KG1 (cell line): ENCODE measurements at regions not wholly inside any gene's neighbourhood (a gene's known extent, or its start where the extent isn't known, plus 50 kb on each side); places are given as distances from the start of the nearest gene placed in this dataset.

Experiments
- DNase-seq: peaks from one replicate; lab custom pipeline; 2025; lab: John Stamatoyannopoulos, UW

- DNase-seq, result no peak
Observed at GRCh38 chr2:219897456-219897855, 270.0 kb downstream of the SLC4A3 start.

DNA sequence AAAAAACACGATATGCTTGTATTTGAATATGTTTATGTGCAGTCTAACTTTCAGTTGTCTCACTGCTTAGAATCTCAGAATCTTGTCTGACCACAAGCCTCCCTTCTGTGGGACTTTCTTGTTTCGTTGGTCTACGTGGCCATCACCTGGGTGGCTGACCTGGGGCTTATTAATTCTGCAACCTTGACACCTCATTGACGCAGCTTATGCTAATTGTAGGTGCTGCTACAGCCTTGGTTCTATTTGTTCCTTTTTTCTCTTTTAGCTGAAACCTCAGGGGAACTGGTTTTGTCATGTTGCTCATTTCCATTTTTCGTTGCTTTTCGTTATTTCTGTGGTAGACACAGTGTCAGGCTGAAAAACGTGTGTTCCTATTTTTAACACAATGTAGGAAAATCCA lies 273.7 kb downstream of the SLC4A3 start:
- DNase-seq, result no peak

DNA sequence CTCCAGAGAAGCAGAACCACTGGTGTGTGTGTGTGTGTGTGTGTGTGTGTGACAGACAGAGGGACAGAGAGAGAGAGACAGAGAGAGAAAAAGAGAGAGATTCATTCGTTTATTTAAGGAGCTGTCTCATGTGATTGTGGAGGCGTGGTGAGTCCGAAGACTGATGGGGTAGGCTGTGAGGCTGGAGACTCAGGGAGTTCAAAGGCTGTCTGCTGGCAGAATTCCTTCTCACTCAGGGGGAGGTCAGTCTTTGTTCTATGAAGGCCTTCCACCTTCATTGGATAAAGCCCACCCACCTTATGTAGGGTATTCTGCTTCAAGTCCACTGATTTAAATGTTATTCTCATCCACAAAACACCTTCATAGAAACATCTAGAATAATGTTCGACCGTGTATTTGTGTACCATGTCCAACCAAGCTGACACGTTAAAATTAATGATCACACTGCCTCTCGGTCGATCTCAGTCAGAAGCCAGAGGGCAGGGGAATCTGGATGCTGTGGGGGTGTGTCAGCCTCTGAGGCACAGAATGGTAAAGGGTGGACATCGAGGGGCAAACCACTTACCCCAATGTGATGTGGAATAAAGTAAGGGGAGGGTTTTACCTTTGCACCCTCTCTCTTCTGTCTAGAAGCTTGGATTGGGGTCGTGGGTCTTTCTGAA lies 275.6 kb downstream of the SLC4A3 start:
- no peak for DNase-seq

DNA sequence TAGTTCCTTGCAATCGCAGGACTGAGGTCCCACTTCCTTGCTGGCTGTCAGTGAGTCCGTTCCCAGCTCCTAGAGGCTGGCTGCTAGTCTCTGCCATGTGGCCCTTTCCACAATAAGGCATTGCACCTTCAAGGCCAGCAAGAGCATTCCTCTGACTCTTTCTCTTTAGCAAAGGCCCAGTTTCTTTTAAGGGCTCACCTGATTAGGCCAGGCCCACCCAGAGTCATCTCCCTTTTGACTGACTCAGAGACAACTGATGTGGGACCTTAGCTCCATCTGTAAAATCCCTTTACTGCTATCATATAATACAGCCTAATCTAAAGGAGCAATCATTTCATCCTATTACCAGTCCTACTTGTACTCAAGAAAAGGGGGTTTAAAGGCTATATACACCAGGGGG lies 278.2 kb downstream of the SLC4A3 start:
- no peak for DNase-seq

GRCh38 chr2:219906114-219907010 lies 278.9 kb downstream of the SLC4A3 start:
- DNase-seq, result no peak

GRCh38 chr2:219907011-219907365 lies 279.6 kb downstream of the SLC4A3 start:
- no peak for DNase-seq

DNA sequence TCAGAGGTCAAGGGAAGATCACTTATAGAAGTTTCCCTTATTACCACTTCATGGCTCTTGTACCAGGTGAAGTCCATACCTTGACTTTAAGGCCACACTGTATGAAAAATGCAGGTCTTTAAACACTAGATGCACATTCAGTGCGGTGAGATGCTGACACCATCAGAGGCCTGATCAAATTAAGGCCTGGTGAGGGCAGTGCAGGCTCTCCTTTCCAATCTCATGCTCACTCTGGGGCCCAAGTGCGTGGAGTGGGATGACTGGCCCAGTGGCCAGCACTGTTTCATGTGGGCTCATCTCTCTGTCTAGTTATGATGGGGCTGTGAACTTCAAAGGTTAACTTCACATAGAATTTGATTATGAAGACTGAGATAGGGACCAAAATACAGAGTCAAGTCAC lies 281.1 kb downstream of the SLC4A3 start:
- DNase-seq, result no peak

DNA sequence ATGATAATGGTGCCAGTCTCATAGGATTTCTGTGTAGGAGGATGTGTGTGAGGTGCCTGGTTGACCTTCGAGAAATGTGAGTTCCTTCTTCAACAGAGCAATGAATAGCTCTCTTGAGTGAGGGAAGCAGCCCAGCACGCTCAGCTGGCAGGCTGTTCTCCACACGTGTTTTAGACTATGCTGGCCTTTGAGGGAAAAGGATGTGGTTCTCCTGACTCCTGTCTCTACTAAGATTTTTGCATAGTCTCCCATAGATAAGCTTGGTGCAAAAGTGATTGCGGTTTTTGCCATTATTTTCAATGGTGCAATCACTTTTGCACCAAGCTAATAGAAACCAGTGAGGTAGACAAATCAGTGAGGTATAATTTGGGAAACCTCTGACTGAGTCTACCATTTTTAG lies 284.1 kb downstream of the SLC4A3 start:
- no peak for DNase-seq

GRCh38 chr2:219912491-219912921 lies 285.1 kb downstream of the SLC4A3 start:
- DNase-seq, result no peak

GRCh38 chr2:219914577-219914976 lies 287.1 kb downstream of the SLC4A3 start:
- no peak for DNase-seq

DNA sequence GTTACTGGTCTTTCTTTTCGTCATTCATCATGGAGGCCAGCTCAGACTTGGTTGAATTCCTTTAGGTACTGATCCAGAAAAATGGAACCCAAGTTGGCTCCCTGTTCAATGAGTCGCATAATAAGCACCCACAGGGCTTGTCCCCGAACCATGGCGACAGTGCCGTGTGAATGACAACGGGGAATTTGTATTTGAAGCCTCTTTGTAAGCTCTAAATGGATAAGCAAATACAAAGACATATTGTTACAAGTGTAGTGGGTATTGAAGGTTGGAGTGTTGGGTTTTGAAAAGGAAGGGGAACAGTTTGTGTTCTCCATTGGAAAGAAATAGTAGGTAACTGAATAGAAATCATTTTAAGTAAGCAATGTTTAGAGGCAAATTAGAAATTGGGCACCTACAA lies 288.9 kb downstream of the SLC4A3 start:
- DNase-seq, result no peak

GRCh38 chr2:219916726-219917440 lies 289.5 kb downstream of the SLC4A3 start:
- no peak for DNase-seq

GRCh38 chr2:219918254-219918653 lies 290.8 kb downstream of the SLC4A3 start:
- no peak for DNase-seq

GRCh38 chr2:219918944-219919343 lies 291.5 kb downstream of the SLC4A3 start:
- no peak for DNase-seq

- DNase-seq, result no peak
Observed at GRCh38 chr2:219919506-219919905, 292.1 kb downstream of the SLC4A3 start.

DNA sequence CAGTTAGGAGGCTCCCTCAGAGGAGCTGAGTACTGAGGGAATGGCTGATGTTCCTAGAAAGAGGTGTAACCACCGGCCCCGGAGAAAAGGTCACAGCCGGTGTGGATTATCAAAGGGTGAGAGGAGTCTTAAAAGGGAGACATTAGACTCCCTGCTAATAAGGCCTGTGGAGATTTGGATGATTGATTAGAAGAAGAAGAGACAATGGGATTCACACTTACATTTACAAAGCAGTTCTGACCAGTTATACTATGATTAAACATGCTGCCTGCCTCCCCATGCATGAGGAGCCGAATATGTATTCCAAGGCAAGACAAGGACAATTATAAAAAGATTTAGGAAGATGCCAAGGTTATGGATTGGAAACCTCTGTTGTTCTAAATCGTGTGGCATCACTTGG lies 302.4 kb downstream of the SLC4A3 start:
- no peak for DNase-seq

GRCh38 chr2:219939647-219940046 lies 312.2 kb downstream of the SLC4A3 start:
- no peak for DNase-seq

DNA sequence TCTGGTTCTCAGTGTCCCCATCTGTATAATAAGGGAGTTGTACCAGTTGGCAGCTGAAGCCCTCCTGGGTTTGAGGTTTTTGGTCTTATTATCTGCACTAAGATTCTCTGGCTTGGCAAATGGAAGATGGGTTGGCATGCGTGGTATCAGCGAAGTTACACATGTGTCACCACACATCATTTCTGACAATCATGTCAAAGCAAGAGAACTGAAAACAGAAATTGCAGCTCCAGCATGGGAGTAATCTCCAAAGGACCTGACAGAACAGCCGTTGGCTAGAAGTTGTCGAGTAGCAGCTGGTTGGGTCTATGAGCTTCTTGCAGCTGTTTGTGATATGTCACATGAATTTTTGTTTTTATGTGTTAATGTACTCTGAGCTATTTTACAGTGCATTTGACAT lies 317.4 kb downstream of the SLC4A3 start:
- no peak for DNase-seq

DNA sequence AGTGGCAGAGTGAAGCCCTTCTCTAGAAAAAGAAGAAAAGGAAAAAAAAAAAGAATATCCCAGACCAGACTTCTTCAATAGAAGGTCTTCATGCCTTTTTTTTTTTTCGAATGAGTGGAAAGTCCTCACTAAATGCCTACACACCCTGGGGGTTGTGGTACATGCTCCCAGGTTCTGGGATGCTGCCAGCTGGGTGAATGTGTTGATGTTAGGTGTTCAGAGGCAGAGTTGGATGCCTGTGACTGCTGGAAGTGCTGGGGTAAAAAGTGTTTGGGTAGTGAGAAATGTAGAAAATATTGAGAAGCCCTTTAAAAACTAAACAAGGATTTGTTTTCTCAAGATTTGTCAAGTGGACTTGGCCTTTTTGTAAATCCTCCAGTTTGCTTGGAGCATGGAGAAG lies 318.6 kb downstream of the SLC4A3 start:
- DNase-seq, result no peak

GRCh38 chr2:219946529-219946928 lies 319.1 kb downstream of the SLC4A3 start:
- no peak for DNase-seq

DNA sequence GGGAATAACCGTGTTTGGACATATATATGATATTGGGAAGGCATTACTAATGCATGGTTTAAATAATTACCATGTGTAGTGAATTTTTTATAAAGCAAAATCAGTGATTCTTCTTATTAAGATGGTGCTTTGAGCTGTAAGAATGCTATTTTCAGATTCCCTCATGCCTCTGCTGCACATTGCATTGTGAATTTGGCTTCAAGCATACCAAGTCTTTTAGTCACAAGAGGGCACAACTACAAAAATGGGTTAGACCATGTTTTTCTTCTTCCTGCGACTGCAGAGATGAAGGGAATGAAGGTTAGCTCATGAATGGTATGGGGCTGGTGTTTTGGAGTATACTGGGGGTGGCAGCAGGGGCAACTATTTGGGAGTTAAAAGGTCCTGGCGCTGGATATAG lies 320.1 kb downstream of the SLC4A3 start:
- no peak for DNase-seq

DNA sequence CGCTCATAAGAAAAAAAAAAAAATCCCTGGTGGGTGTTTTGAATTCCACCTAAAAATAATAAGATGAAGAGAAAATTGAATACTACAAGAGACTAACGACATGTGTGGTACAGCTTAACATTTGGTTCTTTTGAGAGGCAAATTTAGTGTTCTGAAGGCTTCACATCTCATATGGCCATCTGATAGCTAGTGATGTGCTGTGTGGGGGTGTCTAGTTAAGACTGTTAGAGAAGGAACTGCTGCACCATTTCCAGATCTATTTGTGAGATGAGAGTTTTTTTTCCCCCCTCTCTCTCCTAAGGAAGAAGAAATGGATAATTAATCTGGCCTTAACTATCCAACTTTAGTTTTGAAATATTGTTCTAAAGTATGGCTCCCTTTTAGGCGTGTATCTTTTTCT lies 321.6 kb downstream of the SLC4A3 start:
- DNase-seq, result no peak

DNA sequence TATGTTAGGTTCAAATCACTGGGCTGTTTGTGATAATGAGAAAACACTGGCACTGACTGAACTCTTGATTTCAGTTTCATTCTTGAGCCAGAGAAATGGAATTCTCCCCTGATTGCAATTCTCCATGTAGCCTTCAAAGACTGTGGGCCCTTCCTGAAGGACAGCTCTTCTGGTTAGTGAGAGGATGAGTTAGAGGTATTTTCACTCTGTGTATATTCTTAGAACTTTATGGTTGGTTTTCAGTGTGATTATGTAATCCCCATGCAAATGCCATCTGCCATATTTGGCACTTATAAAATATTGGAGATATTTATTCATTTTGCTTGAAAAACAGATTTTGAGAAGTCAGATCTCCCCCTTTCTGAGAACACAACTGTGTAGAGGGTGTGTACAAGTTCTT lies 323.7 kb downstream of the SLC4A3 start:
- no peak for DNase-seq
